GM23338 (cell line): ENCODE measurements at regions not wholly inside any gene's neighbourhood (a gene's known extent, or its start where the extent isn't known, plus 50 kb on each side); places are given as distances from the start of the nearest gene placed in this dataset.

ENCODE experiments used
- ATAC-seq: fragments of 200-7000 bp; cut with Tn5 transposase; 3 replicates; pipeline ENCODE4 v1.9.1; 2020
- DNase-seq: peaks from one replicate; pipeline ENCODE4 v3.0.0-alpha.2; 2015; ENCODE audit warnings: low spot score
- H2AFZ ChIP-seq: fragments of 200-600 bp; sonication (generic); 2 replicates; pipeline ENCODE4 v1.8.0; 2016; ENCODE audit warnings: antibody characterized with exemption, mild to moderate bottlenecking, moderate library complexity
- H3F3A ChIP-seq: fragments of 200-600 bp; sonication (generic); replicated peaks from 2 replicates; pipeline ENCODE4 v1.8.0; 2017; ENCODE audit warnings: antibody characterized with exemption, mixed run types, low read depth
- H3K27ac ChIP-seq: fragments of 200-600 bp; sonication (generic); 2 replicates; pipeline ENCODE4 v1.6.1; 2016; ENCODE audit warnings: low read depth
- H3K27me3 ChIP-seq: fragments of 200-600 bp; sonication (generic); 2 replicates; pipeline ENCODE4 v1.8.0; 2016; ENCODE audit warnings: mild to moderate bottlenecking, mixed run types, moderate library complexity; ENCODE audit not compliant: insufficient read depth
- H3K36me3 ChIP-seq: fragments of 200-600 bp; sonication (generic); 2 replicates; pipeline ENCODE4 v1.8.0; 2016; ENCODE audit warnings: mild to moderate bottlenecking; ENCODE audit not compliant: insufficient read depth
- H3K4me1 ChIP-seq: fragments of 200-600 bp; sonication (generic); 2 replicates; pipeline ENCODE4 v1.8.0; 2016; ENCODE audit warnings: mild to moderate bottlenecking, moderate library complexity; ENCODE audit not compliant: insufficient read depth
- H3K4me2 ChIP-seq: fragments of 200-600 bp; sonication (generic); 2 replicates; pipeline ENCODE4 v1.7.1; 2017; ENCODE audit warnings: mixed run types
- H3K4me3 ChIP-seq: fragments of 200-600 bp; sonication (generic); 2 replicates; pipeline ENCODE4 v1.6.1; 2016; ENCODE audit warnings: mixed run types
- H3K79me2 ChIP-seq: fragments of 200-600 bp; sonication (generic); replicated peaks from 2 replicates; pipeline ENCODE4 v1.8.0; 2017; ENCODE audit warnings: mild to moderate bottlenecking; ENCODE audit not compliant: insufficient read depth
- H3K9me2 ChIP-seq: fragments of 200-600 bp; sonication (generic); 2 replicates; pipeline ENCODE4 v1.8.0; 2017; ENCODE audit not compliant: insufficient read depth
- H4K20me1 ChIP-seq: fragments of 200-600 bp; sonication (generic); replicated peaks from 2 replicates; pipeline ENCODE4 v1.8.0; 2017; ENCODE audit warnings: mild to moderate bottlenecking; ENCODE audit not compliant: insufficient read depth
- H3K27ac Mint-ChIP-seq: 2 replicates; pipeline ENCODE4 v1.8.0; 2020; ENCODE audit warnings: inconsistent platforms, mild to moderate bottlenecking, moderate library complexity, mixed read lengths
- H3K27me3 Mint-ChIP-seq: 3 replicates; pipeline ENCODE4 v1.8.0; 2022; ENCODE audit warnings: low read depth, mild to moderate bottlenecking, moderate library complexity, mixed read lengths, inconsistent platforms; ENCODE audit not compliant: insufficient read depth, poor library complexity
- H3K36me3 Mint-ChIP-seq: 3 replicates; pipeline ENCODE4 v1.8.0; 2021; ENCODE audit warnings: low read depth, mild to moderate bottlenecking, inconsistent platforms, moderate library complexity, mixed read lengths
- H3K4me1 Mint-ChIP-seq: 3 replicates; pipeline ENCODE4 v1.8.0; 2020; ENCODE audit warnings: mild to moderate bottlenecking, inconsistent platforms, mixed read lengths
- H3K4me3 Mint-ChIP-seq: 3 replicates; pipeline ENCODE4 v1.8.0; 2021; ENCODE audit warnings: moderate library complexity, mild to moderate bottlenecking, inconsistent platforms, mixed read lengths
- H3K9me3 Mint-ChIP-seq: 3 replicates; pipeline ENCODE4 v1.8.0; 2020; ENCODE audit warnings: moderate library complexity, mild to moderate bottlenecking, inconsistent platforms, mixed read lengths
- CREB1 ChIP-seq: fragments of 250-450 bp; sonication (Bioruptor Pico); IDR thresholded peaks from 2 replicates; pipeline ENCODE4 v1.5.0; 2020; ENCODE audit warnings: low read depth, mild to moderate bottlenecking, moderate library complexity
- CTCF ChIP-seq, 2 experiments: fragments of 200-600 bp in 1 of 2; sonication (generic) in 1 of 2; conservative IDR thresholded peaks; 2 replicates each; pipeline versions ENCODE4 v1.5.1 to v1.6.1; 2016 to 2017; ENCODE audit warnings: antibody characterized with exemption in 2 of 2, low read depth in 2 of 2, mild to moderate bottlenecking in 2 of 2, moderate library complexity in 1 of 2
- EZH2 ChIP-seq: fragments of 200-600 bp; sonication (generic); IDR thresholded peaks from one replicate; pipeline ENCODE4 v1.8.0; 2017; ENCODE audit warnings: antibody characterized with exemption, mild to moderate bottlenecking, low read depth; ENCODE audit not compliant: unreplicated experiment
- EZH2phosphoT487 ChIP-seq: fragments of 200-600 bp; sonication (generic); IDR thresholded peaks from one replicate; pipeline ENCODE4 v1.8.1; 2018; ENCODE audit warnings: antibody characterized with exemption; ENCODE audit not compliant: unreplicated experiment
- JUNB ChIP-seq: IDR thresholded peaks from one replicate; pipeline ENCODE4 v1.6.1; 2016; ENCODE audit warnings: antibody characterized with exemption; ENCODE audit not compliant: unreplicated experiment
- NANOG ChIP-seq: IDR thresholded peaks from 2 replicates; pipeline ENCODE4 v1.6.1; 2016; ENCODE audit warnings: antibody characterized with exemption, borderline replicate concordance
- POLR2AphosphoS5 ChIP-seq: IDR thresholded peaks from 2 replicates; pipeline ENCODE4 v1.6.1; 2016; ENCODE audit warnings: antibody characterized with exemption, low read depth
- STAT1 ChIP-seq: IDR thresholded peaks from one replicate; pipeline ENCODE4 v1.6.1; 2016; ENCODE audit warnings: antibody characterized with exemption; ENCODE audit not compliant: unreplicated experiment
- ZNF114 ChIP-seq: fragments of 250-450 bp; sonication (Bioruptor Pico); IDR thresholded peaks from 2 replicates; pipeline ENCODE4 v1.5.0; 2020; ENCODE audit warnings: mild to moderate bottlenecking, moderate library complexity
- ZNF331 ChIP-seq: fragments of 250-450 bp; sonication (Bioruptor Pico); IDR thresholded peaks from 2 replicates; pipeline ENCODE4 v1.5.0; 2020; ENCODE audit warnings: low read depth, mild to moderate bottlenecking, moderate library complexity
- TF ChIP-seq, protein P1 (sequence below): IDR thresholded peaks from 2 replicates; pipeline ENCODE4 v1.6.1; 2016; ENCODE audit warnings: antibody characterized with exemption
- TF ChIP-seq, protein P2 (sequence below): fragments of 250-450 bp; sonication (Bioruptor Pico); IDR thresholded peaks from 2 replicates; pipeline ENCODE4 v1.5.0; 2020; ENCODE audit warnings: mild to moderate bottlenecking, moderate library complexity

GRCh38 chr1:25170439-25170838, 61.9 kb downstream of the SYF2 start (continued):
- TF ChIP-seq, protein P1, sequence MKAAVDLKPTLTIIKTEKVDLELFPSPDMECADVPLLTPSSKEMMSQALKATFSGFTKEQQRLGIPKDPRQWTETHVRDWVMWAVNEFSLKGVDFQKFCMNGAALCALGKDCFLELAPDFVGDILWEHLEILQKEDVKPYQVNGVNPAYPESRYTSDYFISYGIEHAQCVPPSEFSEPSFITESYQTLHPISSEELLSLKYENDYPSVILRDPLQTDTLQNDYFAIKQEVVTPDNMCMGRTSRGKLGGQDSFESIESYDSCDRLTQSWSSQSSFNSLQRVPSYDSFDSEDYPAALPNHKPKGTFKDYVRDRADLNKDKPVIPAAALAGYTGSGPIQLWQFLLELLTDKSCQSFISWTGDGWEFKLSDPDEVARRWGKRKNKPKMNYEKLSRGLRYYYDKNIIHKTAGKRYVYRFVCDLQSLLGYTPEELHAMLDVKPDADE, result no peak
- TF ChIP-seq STAT1 (no peak), JUNB (no peak)

DNA sequence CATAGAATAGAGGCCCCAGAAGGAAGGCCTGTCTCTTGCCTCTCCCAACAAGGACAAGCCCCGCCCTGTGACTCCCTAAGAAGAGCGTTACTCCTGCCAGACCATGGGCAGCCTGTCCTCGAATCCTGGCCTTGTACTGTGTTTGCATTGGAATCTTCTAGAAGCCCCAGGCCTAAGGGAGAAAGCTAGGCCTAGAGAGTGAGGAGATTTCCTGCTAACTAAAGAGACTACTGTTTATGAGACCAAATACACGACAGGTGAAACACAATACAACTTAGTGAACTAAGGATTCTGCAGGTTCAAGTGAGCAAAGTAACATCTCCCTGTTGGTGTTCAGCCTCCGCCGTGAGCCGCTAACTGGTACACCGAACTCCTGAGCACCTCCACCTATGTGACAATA, 62.7 kb downstream of the SYF2 start:
- ATAC-seq (no peak), DNase-seq (no peak)
- Histone ChIP-seq H3K4me1 (peaks cover 4% of the 10 kb centered on the region; the same call in 1 of the 2 replicates), H3F3A (no peaks in the 10 kb centered on the region), H3K4me2 (no peak overlapping the region), H4K20me1 (no peaks in the 10 kb centered on the region), H3K36me3 (no peaks in the 10 kb centered on the region), H3K79me2 (no peaks in the 10 kb centered on the region), H3K9me2 (no peaks in the 10 kb centered on the region), H3K27me3 (no peaks in the 10 kb centered on the region), H3K4me3 (no peak overlapping the region), H2AFZ (no peak overlapping the region), H3K27ac (no peak overlapping the region)
- no peak overlapping the region for H3K27ac Mint-ChIP-seq
- H3K36me3 Mint-ChIP-seq, result no peaks in the 10 kb centered on the region
- H3K27me3 Mint-ChIP-seq, result peaks cover 3% of the 10 kb centered on the region
- H3K4me3 Mint-ChIP-seq, result no peak overlapping the region
- H3K9me3 Mint-ChIP-seq, result no peaks in the 10 kb centered on the region
- peaks cover 10% of the 10 kb centered on the region for H3K4me1 Mint-ChIP-seq
- TF ChIP-seq ZNF114 (CRISPR knock-in tag) (no peak), CREB1 (CRISPR knock-in tag) (no peak), JUNB (no peak), CTCF (conservative IDR thresholded peaks at IDR 0.05; ENCODE audit: low read depth in 2 of 2) (no peak), POLR2AphosphoS5 (no peak), EZH2 (no peak), NANOG (no peak), EZH2phosphoT487 (no peak), ZNF331 (CRISPR knock-in tag) (no peak)
- TF ChIP-seq, protein P2, sequence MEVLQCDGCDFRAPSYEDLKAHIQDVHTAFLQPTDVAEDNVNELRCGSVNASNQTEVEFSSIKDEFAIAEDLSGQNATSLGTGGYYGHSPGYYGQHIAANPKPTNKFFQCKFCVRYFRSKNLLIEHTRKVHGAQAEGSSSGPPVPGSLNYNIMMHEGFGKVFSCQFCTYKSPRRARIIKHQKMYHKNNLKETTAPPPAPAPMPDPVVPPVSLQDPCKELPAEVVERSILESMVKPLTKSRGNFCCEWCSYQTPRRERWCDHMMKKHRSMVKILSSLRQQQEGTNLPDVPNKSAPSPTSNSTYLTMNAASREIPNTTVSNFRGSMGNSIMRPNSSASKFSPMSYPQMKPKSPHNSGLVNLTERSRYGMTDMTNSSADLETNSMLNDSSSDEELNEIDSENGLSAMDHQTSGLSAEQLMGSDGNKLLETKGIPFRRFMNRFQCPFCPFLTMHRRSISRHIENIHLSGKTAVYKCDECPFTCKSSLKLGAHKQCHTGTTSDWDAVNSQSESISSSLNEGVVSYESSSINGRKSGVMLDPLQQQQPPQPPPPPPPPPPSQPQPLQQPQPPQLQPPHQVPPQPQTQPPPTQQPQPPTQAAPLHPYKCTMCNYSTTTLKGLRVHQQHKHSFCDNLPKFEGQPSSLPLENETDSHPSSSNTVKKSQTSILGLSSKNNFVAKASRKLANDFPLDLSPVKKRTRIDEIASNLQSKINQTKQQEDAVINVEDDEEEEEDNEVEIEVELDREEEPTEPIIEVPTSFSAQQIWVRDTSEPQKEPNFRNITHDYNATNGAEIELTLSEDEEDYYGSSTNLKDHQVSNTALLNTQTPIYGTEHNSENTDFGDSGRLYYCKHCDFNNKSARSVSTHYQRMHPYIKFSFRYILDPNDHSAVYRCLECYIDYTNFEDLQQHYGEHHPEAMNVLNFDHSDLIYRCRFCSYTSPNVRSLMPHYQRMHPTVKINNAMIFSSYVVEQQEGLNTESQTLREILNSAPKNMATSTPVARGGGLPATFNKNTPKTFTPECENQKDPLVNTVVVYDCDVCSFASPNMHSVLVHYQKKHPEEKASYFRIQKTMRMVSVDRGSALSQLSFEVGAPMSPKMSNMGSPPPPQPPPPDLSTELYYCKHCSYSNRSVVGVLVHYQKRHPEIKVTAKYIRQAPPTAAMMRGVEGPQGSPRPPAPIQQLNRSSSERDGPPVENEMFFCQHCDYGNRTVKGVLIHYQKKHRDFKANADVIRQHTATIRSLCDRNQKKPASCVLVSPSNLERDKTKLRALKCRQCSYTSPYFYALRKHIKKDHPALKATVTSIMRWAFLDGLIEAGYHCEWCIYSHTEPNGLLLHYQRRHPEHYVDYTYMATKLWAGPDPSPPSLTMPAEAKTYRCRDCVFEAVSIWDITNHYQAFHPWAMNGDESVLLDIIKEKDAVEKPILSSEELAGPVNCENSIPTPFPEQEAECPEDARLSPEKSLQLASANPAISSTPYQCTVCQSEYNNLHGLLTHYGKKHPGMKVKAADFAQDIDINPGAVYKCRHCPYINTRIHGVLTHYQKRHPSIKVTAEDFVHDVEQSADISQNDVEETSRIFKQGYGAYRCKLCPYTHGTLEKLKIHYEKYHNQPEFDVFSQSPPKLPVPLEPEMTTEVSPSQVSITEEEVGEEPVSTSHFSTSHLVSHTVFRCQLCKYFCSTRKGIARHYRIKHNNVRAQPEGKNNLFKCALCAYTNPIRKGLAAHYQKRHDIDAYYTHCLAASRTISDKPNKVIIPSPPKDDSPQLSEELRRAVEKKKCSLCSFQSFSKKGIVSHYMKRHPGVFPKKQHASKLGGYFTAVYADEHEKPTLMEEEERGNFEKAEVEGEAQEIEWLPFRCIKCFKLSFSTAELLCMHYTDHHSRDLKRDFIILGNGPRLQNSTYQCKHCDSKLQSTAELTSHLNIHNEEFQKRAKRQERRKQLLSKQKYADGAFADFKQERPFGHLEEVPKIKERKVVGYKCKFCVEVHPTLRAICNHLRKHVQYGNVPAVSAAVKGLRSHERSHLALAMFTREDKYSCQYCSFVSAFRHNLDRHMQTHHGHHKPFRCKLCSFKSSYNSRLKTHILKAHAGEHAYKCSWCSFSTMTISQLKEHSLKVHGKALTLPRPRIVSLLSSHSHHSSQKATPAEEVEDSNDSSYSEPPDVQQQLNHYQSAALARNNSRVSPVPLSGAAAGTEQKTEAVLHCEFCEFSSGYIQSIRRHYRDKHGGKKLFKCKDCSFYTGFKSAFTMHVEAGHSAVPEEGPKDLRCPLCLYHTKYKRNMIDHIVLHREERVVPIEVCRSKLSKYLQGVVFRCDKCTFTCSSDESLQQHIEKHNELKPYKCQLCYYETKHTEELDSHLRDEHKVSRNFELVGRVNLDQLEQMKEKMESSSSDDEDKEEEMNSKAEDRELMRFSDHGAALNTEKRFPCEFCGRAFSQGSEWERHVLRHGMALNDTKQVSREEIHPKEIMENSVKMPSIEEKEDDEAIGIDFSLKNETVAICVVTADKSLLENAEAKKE, result no peak
- TF ChIP-seq, protein P1, result no peak
